ENCODE measurements at regions not wholly inside any gene's neighbourhood (a gene's known extent, or its start where the extent isn't known, plus 50 kb on each side); places are given as distances from the start of the nearest gene placed in this dataset.

DNA sequence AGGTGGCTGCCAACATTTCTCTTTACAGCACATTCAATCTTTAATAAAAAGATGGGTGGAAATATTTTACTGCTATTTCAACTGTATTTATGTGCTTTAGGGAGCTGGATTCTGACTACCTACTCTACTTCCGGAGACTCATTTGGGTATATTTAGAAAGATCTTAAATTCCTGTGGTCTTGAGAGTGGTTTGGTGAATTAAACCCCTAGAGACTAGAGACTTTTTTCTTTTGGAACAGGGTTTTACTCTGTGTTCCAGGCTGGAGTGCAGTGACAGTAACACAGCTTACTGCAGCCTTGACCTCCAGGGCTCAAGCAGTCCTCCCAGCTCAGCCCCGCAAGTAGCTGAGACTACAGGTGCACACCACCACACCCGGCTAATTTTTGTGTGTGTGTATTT lies 79.0 kb upstream of the HABP2 start:
- Histone ChIP-seq H3K27me3 (ENCODE audit: control insufficient read depth, insufficient read depth, low read length) (no peaks in the 10 kb centered on the region), H3K36me3 (ENCODE audit: control insufficient read depth, insufficient read depth, low read length) (no peaks in the 10 kb centered on the region), H3K4me1 (ENCODE audit: control insufficient read depth, insufficient read depth, low read length) (no peaks in the 10 kb centered on the region), H3K27ac (ENCODE audit: low read length) (no peak overlapping the region), H3K9me3 (ENCODE audit: control insufficient read depth, insufficient read depth, low read length) (peaks cover 6% of the 10 kb centered on the region), H3K4me3 (ENCODE audit: low read length) (no peak overlapping the region)
- Mint-ChIP-seq H3K27ac (no peak overlapping the region), H3K9me3 (no peaks in the 10 kb centered on the region), H3K4me3 (no peak overlapping the region), H3K36me3 (no peaks in the 10 kb centered on the region), H3K4me1 (no peaks in the 10 kb centered on the region), H3K27me3 (ENCODE audit: low read depth in 2 of 2) (peaks cover 0 to 3% of the 10 kb centered on the region in 2 donors)
- DNase-seq (no peak), ATAC-seq (no peak)
- TF ChIP-seq, protein P1, sequence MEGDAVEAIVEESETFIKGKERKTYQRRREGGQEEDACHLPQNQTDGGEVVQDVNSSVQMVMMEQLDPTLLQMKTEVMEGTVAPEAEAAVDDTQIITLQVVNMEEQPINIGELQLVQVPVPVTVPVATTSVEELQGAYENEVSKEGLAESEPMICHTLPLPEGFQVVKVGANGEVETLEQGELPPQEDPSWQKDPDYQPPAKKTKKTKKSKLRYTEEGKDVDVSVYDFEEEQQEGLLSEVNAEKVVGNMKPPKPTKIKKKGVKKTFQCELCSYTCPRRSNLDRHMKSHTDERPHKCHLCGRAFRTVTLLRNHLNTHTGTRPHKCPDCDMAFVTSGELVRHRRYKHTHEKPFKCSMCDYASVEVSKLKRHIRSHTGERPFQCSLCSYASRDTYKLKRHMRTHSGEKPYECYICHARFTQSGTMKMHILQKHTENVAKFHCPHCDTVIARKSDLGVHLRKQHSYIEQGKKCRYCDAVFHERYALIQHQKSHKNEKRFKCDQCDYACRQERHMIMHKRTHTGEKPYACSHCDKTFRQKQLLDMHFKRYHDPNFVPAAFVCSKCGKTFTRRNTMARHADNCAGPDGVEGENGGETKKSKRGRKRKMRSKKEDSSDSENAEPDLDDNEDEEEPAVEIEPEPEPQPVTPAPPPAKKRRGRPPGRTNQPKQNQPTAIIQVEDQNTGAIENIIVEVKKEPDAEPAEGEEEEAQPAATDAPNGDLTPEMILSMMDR (IDR thresholded peaks at IDR 0.05): no peak
- 100% methylated on average over 2 of the region's 3 CpGs for WGBS (ENCODE audit: insufficient coverage)
- intact Hi-C loops (cut with micrococcal nuclease): no loop called here

DNA sequence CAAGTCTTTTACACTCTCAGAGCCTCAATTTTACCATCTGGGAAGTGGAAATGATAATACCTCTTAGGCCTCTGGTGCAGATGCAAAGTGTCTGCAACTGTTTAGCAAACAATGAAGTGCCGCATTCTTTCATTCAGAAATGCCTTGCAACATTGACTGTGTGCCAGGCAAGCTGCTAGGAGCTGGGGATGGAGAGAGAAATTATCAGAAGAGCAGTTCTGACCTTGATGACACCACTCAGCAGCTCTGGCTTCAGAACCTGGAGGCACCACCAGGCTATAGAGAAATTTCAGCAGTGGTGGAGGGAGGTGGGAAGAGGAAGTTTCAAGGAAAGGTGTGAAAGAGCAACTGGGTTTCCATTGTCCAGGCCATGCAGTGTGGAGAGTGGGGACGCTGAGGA lies 78.1 kb upstream of the HABP2 start:
- Histone ChIP-seq H3K27ac (ENCODE audit: low read length) (no peak overlapping the region), H3K9me3 (ENCODE audit: control insufficient read depth, insufficient read depth, low read length) (peaks cover 15% of the 10 kb centered on the region), H3K36me3 (ENCODE audit: control insufficient read depth, insufficient read depth, low read length) (no peaks in the 10 kb centered on the region), H3K4me3 (ENCODE audit: low read length) (no peak overlapping the region), H3K27me3 (ENCODE audit: control insufficient read depth, insufficient read depth, low read length) (no peaks in the 10 kb centered on the region), H3K4me1 (ENCODE audit: control insufficient read depth, insufficient read depth, low read length) (no peaks in the 10 kb centered on the region)
- peaks cover 0 to 1% of the 10 kb centered on the region in 2 donors for H3K9me3 Mint-ChIP-seq
- 89% methylated on average over 2 of the region's 2 CpGs for WGBS (ENCODE audit: insufficient coverage)
- H3K4me1 Mint-ChIP-seq: no peaks in the 10 kb centered on the region
- intact Hi-C loops (cut with micrococcal nuclease): no loop called here
- ATAC-seq (no peak), DNase-seq (no peak)
- no peak overlapping the region for H3K4me3 Mint-ChIP-seq
- TF ChIP-seq, protein P1 (IDR thresholded peaks at IDR 0.05): no peak
- peaks cover 0 to 3% of the 10 kb centered on the region in 2 donors for H3K27me3 Mint-ChIP-seq (ENCODE audit: low read depth in 2 of 2)
- no peak overlapping the region for H3K27ac Mint-ChIP-seq
- peaks cover 1% of the 10 kb centered on the region for H3K36me3 Mint-ChIP-seq

DNA sequence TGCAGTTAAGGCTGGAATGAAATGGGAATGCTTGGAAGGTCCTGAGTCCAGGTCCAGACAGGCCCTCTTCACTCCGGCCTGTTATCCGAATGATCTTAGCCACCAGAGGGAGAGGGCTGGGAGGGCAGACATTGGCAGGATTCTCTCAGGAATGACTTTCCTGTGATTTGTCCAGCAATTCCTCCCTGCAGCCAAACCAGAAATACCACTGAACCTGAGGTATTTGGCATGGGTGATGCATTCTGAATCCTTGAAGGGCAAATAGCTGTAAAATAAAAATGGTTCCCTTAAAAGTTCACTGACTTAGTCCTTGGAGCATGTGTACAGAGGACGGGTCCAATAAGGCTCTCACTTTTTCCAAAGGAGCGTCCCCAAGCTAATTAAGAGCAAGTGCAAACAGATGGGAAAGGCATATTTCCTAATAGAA lies 77.5 kb upstream of the HABP2 start:
- intact Hi-C loops (cut with micrococcal nuclease): no loop called here
- H3K4me3 Mint-ChIP-seq: no peak overlapping the region
- H3K9me3 ChIP-seq (ENCODE audit: control insufficient read depth, insufficient read depth, low read length): peaks cover 21% of the 10 kb centered on the region
- H3K4me1 Mint-ChIP-seq: no peaks in the 10 kb centered on the region
- H3K4me1 ChIP-seq (ENCODE audit: control insufficient read depth, insufficient read depth, low read length): no peaks in the 10 kb centered on the region
- no peaks in the 10 kb centered on the region for H3K27me3 ChIP-seq (ENCODE audit: control insufficient read depth, insufficient read depth, low read length)
- no peak overlapping the region for H3K27ac ChIP-seq (ENCODE audit: low read length)
- peaks cover 0 to 3% of the 10 kb centered on the region in 2 donors for H3K27me3 Mint-ChIP-seq (ENCODE audit: low read depth in 2 of 2)
- H3K4me3 ChIP-seq (ENCODE audit: low read length): no peak overlapping the region
- H3K36me3 ChIP-seq (ENCODE audit: control insufficient read depth, insufficient read depth, low read length): no peaks in the 10 kb centered on the region
- peaks cover 0 to 7% of the 10 kb centered on the region in 2 donors for H3K9me3 Mint-ChIP-seq
- TF ChIP-seq, protein P1 (IDR thresholded peaks at IDR 0.05): no peak
- DNase-seq: no peak
- ATAC-seq: no peak
- H3K36me3 Mint-ChIP-seq: peaks cover 6% of the 10 kb centered on the region
- WGBS (ENCODE audit: insufficient coverage): 95% methylated on average over 4 of the region's 4 CpGs
- H3K27ac Mint-ChIP-seq: no peak overlapping the region

DNA sequence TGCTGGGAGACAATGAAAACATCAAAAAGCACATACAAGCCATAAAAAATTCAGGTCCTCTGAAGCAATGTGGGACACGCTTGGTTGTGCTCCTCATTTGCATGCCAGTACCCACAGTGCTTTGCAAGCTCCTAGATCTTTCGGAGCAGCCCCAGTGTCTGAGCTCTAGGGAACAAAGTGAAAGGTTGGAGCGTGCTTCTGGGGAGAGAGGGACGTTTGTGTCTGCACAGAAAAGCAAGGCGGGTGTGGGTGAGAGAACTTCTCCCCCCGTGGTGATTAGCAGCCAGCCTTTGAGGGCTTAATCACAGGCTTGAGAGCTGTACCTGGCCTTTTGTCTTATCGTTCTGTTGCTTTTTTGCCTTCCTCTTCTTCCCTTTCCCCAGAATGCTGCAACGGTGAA lies 76.7 kb upstream of the HABP2 start:
- TF ChIP-seq, protein P1 (IDR thresholded peaks at IDR 0.05): no peak
- Mint-ChIP-seq H3K36me3 (peaks cover 6% of the 10 kb centered on the region), H3K4me1 (no peaks in the 10 kb centered on the region), H3K4me3 (no peak overlapping the region), H3K27me3 (ENCODE audit: low read depth in 2 of 2) (peaks cover 0 to 3% of the 10 kb centered on the region in 2 donors), H3K9me3 (peaks cover 0 to 8% of the 10 kb centered on the region in 2 donors), H3K27ac (no peak overlapping the region)
- H3K9me3 ChIP-seq (ENCODE audit: control insufficient read depth, insufficient read depth, low read length): peaks cover 26% of the 10 kb centered on the region
- H3K27ac ChIP-seq (ENCODE audit: low read length): no peak overlapping the region
- H3K27me3 ChIP-seq (ENCODE audit: control insufficient read depth, insufficient read depth, low read length): no peaks in the 10 kb centered on the region
- no peaks in the 10 kb centered on the region for H3K36me3 ChIP-seq (ENCODE audit: control insufficient read depth, insufficient read depth, low read length)
- H3K4me1 ChIP-seq (ENCODE audit: control insufficient read depth, insufficient read depth, low read length): no peaks in the 10 kb centered on the region
- no peak overlapping the region for H3K4me3 ChIP-seq (ENCODE audit: low read length)
- ATAC-seq (no peak), DNase-seq (no peak)
- WGBS (ENCODE audit: insufficient coverage): 76% methylated on average over 8 of the region's 8 CpGs
- intact Hi-C loops (cut with micrococcal nuclease): no loop called here

All from natural killer cell (primary cell).